Upper lobe of left lung (tissue), 4 donors: ENCODE measurements at regions not wholly inside any gene's neighbourhood (a gene's known extent, or its start where the extent isn't known, plus 50 kb on each side); places are given as distances from the start of the nearest gene placed in this dataset.

Experiments used
- CTCF ChIP-seq, 6 experiments: fragments of 450-650 bp in 4 of 6; fragments of 200-600 bp in 2 of 6; sonication (generic) in 2 of 6; IDR thresholded peaks; one replicate each; pipeline ENCODE4 v1.5.1; 2016 to 2019; ENCODE audit warnings: antibody characterized with exemption in 6 of 6
- EP300 ChIP-seq, 4 donors: sonication (generic); formaldehyde crosslinking; IDR thresholded peaks; one replicate each; pipeline ENCODE4 v1.5.1; 2017; ENCODE audit warnings: antibody characterized with exemption in 4 of 4, control low read depth in 2 of 4
- POLR2A ChIP-seq, 4 donors: fragments of 450-650 bp; IDR thresholded peaks; one replicate each; pipeline ENCODE4 v1.5.1; 2016 to 2017; ENCODE audit warnings: antibody characterized with exemption in 4 of 4, mild to moderate bottlenecking in 2 of 4
- POLR2AphosphoS5 ChIP-seq, 2 donors: sonication (generic); formaldehyde crosslinking; IDR thresholded peaks; one replicate each; pipeline ENCODE4 v1.5.1; 2017; ENCODE audit warnings: antibody characterized with exemption in 2 of 2

DNA sequence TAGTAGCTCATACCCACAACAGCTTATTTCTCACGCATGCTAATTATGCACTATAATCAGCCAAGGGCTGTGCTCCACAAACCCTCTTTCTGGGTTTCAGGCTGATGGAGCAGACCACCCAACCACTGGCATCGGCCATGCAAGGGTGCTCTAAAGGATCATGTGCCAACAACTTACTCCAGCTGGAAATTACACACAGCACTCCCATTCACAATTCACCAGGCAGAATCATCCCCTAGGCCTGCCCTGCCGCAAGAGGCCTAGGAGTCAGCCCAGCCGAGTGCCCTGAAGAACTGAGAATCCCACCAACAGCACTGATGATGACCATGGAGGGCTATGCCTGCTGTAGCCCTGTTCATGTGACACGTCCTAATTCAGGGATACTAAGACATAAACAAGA is 216.2 kb upstream of the CHRNA7 start:
- TF ChIP-seq CTCF (IDR thresholded peaks at IDR 0.05) = no peak
- no peak for TF ChIP-seq POLR2A (IDR thresholded peaks at IDR 0.05)
- no peak for TF ChIP-seq POLR2AphosphoS5 (IDR thresholded peaks at IDR 0.05)
- no peak for TF ChIP-seq EP300 (IDR thresholded peaks at IDR 0.05)
